H1 (cell line): ENCODE measurements at regions not wholly inside any gene's neighbourhood (a gene's known extent, or its start where the extent isn't known, plus 50 kb on each side); places are given as distances from the start of the nearest gene placed in this dataset.

Experiments
- ATF2 ChIP-seq: IDR thresholded peaks from 2 replicates; pipeline ENCODE4 v1.6.1; 2012; ENCODE audit warnings: low read length, inconsistent platforms

DNA sequence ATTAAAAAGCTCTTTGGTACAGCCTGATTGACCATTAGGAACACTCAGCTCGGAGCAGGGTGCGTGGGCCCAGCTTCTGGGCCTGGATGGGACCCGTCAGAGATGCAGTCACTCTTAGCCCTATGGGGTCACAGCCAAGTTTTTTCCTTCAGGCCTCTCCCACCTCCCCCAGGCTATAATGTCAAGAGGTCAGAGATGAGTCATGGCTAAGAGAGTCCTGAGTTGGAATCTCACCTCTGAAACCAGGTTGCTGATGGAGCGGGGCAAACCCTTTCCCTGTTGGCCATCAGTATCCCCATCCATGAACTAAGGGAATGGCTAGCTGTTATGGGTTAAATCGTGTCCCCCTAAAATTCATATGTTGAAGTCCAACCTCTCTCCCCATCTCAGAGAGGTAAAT is 195.9 kb upstream of the POU3F1 start (continued):
- no peak for TF ChIP-seq ATF2
- TF ChIP-seq, all 59 proteins: peak for 0
